SH-SY5Y (cell line): ENCODE measurements at regions not wholly inside any gene's neighbourhood (a gene's known extent, or its start where the extent isn't known, plus 50 kb on each side); places are given as distances from the start of the nearest gene placed in this dataset.

Source experiments
- GATA2 ChIP-seq: IDR thresholded peaks from 2 replicates; pipeline ENCODE4 v1.6.1; 2011; ENCODE audit warnings: mild to moderate bottlenecking, low read depth, low read length
- GATA3 ChIP-seq: IDR thresholded peaks from 2 replicates; pipeline ENCODE4 v1.6.1; 2011; ENCODE audit warnings: low read depth, mild to moderate bottlenecking, low read length, moderate library complexity

DNA sequence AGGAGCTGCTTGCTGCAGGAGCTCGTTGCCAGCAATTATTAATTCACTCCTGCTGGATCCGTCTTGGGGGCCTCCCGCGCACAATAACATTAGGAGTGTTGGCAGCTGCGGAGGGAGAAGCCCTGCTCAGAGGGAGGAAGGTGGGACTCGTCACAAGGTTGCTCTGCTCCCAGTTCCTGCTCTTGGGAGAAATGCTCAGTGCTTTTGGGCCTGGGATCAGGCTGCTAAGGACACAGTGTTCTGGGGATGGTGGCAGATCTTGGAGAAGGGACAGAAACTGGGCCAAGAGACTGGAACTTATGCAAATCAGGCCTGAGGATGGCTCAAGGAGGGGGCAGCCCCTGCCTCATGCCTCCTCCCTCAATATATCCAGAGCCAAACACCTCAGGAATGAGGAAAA, 78.9 kb upstream of the OLFM4 start:
- TF ChIP-seq GATA3 (no peak), GATA2 (no peak)
